K562 (cell line): ENCODE measurements at regions not wholly inside any gene's neighbourhood (a gene's known extent, or its start where the extent isn't known, plus 50 kb on each side); places are given as distances from the start of the nearest gene placed in this dataset.

ENCODE experiments used
- ATAC-seq: fragments of 200-7000 bp; cut with Tn5 transposase; 3 replicates; pipeline ENCODE4 v1.9.1; 2020; ENCODE audit warnings: moderate library complexity
- BruUV-seq: library from RNA; stranded (reverse); fragments of 400-500 nt; replicated peaks from 2 replicates; lab custom pipeline; 2021; lab: Mats Ljungman, UMichigan
- CTCF ChIA-PET: fragments of 300-600 bp; formaldehyde crosslinking; extraction: SDS; loops from one replicate; lab custom pipeline; 2021; ENCODE audit warnings: low intra/inter-chr PET ratio; lab: Yijun Ruan, JAX
- POLR2A ChIA-PET: fragments of 300-600, 350-650 bp; sonication (Branson Sonifier 250); formaldehyde crosslinking; extraction: SDS; loops from one replicate; lab custom pipeline; 2021; ENCODE audit warnings: antibody characterized with exemption, inconsistent platforms; lab: Yijun Ruan, JAX
- DNase-seq, 4 experiments: peaks; one replicate each; pipeline versions ENCODE4 v3.0.0 to v3.0.0-alpha.2; 2011 to 2018; ENCODE audit warnings: low spot score in 3 of 4, mixed read lengths in 3 of 4; ENCODE audit errors: extremely low read depth in 1 of 4
- FAIRE-seq: peaks from 2 replicates; lab custom pipeline; 2011; peaks lifted over from hg19 to GRCh38; lab: Jason Lieb, UNC
- H2AFZ ChIP-seq: 2 replicates; pipeline ENCODE4 v1.6.0; 2011; ENCODE audit warnings: low read depth, low read length, control low read depth, inconsistent platforms
- H3K27ac ChIP-seq: fragments of 200-600 bp; 3 replicates; pipeline ENCODE4 v1.8.0; 2011; ENCODE audit warnings: low read depth, mild to moderate bottlenecking, control low read depth, inconsistent platforms, low read length, moderate library complexity, mixed read lengths; ENCODE audit errors: extremely low read depth
- H3K27me3 ChIP-seq, 2 experiments: fragments of 300-600 bp in 1 of 2; 2 replicates in 1 of 2; 3 replicates in 1 of 2; pipeline versions ENCODE4 v1.6.0 to v1.8.0; 2011; ENCODE audit warnings: inconsistent platforms in 2 of 2, low read length in 2 of 2, mild to moderate bottlenecking in 1 of 2, mixed read lengths in 1 of 2, moderate library complexity in 1 of 2; ENCODE audit not compliant: control insufficient read depth in 2 of 2, insufficient read depth in 2 of 2
- H3K36me3 ChIP-seq: fragments of 300-600 bp; 3 replicates; pipeline ENCODE4 v1.8.0; 2011; ENCODE audit warnings: mild to moderate bottlenecking, low read length, inconsistent platforms; ENCODE audit not compliant: control insufficient read depth, insufficient read depth
- H3K4me1 ChIP-seq, 2 experiments: fragments of 200-600 bp in 1 of 2; replicated peaks in 1 of 2; 2 replicates in 1 of 2; 3 replicates in 1 of 2; pipeline versions ENCODE4 v1.5.1 to v1.8.0; 2011; ENCODE audit warnings: inconsistent platforms in 2 of 2, low read length in 2 of 2, mild to moderate bottlenecking in 1 of 2, mixed read lengths in 1 of 2, moderate library complexity in 1 of 2; ENCODE audit not compliant: control insufficient read depth in 2 of 2, insufficient read depth in 2 of 2
- H3K4me2 ChIP-seq: 2 replicates; pipeline ENCODE4 v1.6.1; 2011; ENCODE audit warnings: low read length, control low read depth, inconsistent platforms, mixed read lengths; ENCODE audit not compliant: insufficient read depth
- H3K4me3 ChIP-seq: fragments of 200-600 bp; sonication (generic), shearing (Covaris generic); 2 replicates; pipeline ENCODE4 v1.5.1; 2016; ENCODE audit warnings: control low read depth, inconsistent platforms
- H3K79me2 ChIP-seq: fragments of 200-600 bp; 3 replicates; pipeline ENCODE4 v1.8.0; 2011; ENCODE audit warnings: low read length, inconsistent platforms; ENCODE audit not compliant: control insufficient read depth, insufficient read depth
- H3K9ac ChIP-seq, 2 experiments: 2 replicates each; pipeline versions ENCODE4 v1.6.0 to v1.6.1; 2011; ENCODE audit warnings: low read depth in 2 of 2, low read length in 2 of 2, control low read depth in 1 of 2, inconsistent platforms in 1 of 2, mild to moderate bottlenecking in 1 of 2, mixed read lengths in 1 of 2; ENCODE audit not compliant: insufficient read depth in 1 of 2
- H3K9me1 ChIP-seq: one replicate; pipeline ENCODE4 v1.6.0; 2011; ENCODE audit warnings: inconsistent platforms, mild to moderate bottlenecking, low read length, moderate library complexity; ENCODE audit not compliant: control insufficient read depth, insufficient read depth
- H3K9me3 ChIP-seq: replicated peaks from 2 replicates; pipeline ENCODE4 v1.5.1; 2011; ENCODE audit warnings: low read depth, low read length, inconsistent platforms; ENCODE audit not compliant: control insufficient read depth, insufficient read depth
- H4K20me1 ChIP-seq: replicated peaks from 2 replicates; pipeline ENCODE4 v1.6.1; 2011; ENCODE audit warnings: low read length, inconsistent platforms, mixed read lengths; ENCODE audit not compliant: control insufficient read depth, insufficient read depth
- COPS2 ChIP-seq: fragments of 450-650 bp; conservative IDR thresholded peaks from 2 replicates; pipeline ENCODE4 v1.6.1; 2016; ENCODE audit warnings: mild to moderate bottlenecking, moderate library complexity
- DNMT1 ChIP-seq: fragments of 450-650 bp; IDR thresholded peaks from 2 replicates; pipeline ENCODE4 v1.6.1; 2016; ENCODE audit warnings: antibody characterized with exemption, mild to moderate bottlenecking
- GABPB1 ChIP-seq: sonication (generic); formaldehyde crosslinking; IDR thresholded peaks from 2 replicates; pipeline ENCODE4 v1.8.0; 2022; ENCODE audit warnings: mild to moderate bottlenecking, missing genetic modification reagents
- HMGN3 ChIP-seq: IDR thresholded peaks from 2 replicates; pipeline ENCODE4 v1.6.1; 2011; ENCODE audit warnings: borderline replicate concordance, low read depth, mild to moderate bottlenecking, mixed read lengths, low read length; ENCODE audit not compliant: insufficient read length; ENCODE audit errors: extremely low read depth
- KLF1 ChIP-seq: fragments of 450-650 bp; IDR thresholded peaks from 2 replicates; pipeline ENCODE4 v1.6.1; 2016; ENCODE audit warnings: missing genetic modification characterization, missing compliant biosample characterization
- MAZ ChIP-seq, 2 experiments: fragments of 450-650 bp in 1 of 2; sonication (generic) in 1 of 2; formaldehyde crosslinking; IDR thresholded peaks in 1 of 2; conservative IDR thresholded peaks in 1 of 2; 2 replicates each; pipeline versions ENCODE4 v1.4.0 to v1.5.0; 2020; ENCODE audit warnings: mild to moderate bottlenecking in 1 of 2, missing genetic modification reagents in 1 of 2
- RBM34 ChIP-seq: fragments of 200-400 bp; formaldehyde crosslinking; IDR thresholded peaks from 2 replicates; pipeline ENCODE4 v1.6.1; 2018; ENCODE audit warnings: low read length, borderline replicate concordance; ENCODE audit not compliant: insufficient read depth
- SRSF7 ChIP-seq: fragments of 200-400 bp; formaldehyde crosslinking; optimal IDR thresholded peaks from 2 replicates; pipeline ENCODE3; 2017; ENCODE audit warnings: mild to moderate bottlenecking, low read depth, low read length
- ZNF174 ChIP-seq: fragments of 250-450 bp; sonication (Bioruptor Pico); IDR thresholded peaks from 2 replicates; pipeline ENCODE4 v1.4.0; 2020; ENCODE audit warnings: mild to moderate bottlenecking
- ZNF589 ChIP-seq: fragments of 200-800 bp; sonication (Bioruptor generic); IDR thresholded peaks from 2 replicates; pipeline ENCODE4 v1.6.1; 2016; ENCODE audit warnings: low read depth, missing genetic modification characterization, missing compliant biosample characterization
- ZNF75A ChIP-seq: fragments of 450-650 bp; formaldehyde crosslinking; IDR thresholded peaks from 2 replicates; pipeline ENCODE4 v1.4.0; 2020; ENCODE audit warnings: mild to moderate bottlenecking
- WGBS: fragments of 100-300 bp; shearing (Covaris generic); methylation state at CpG from one replicate; pipeline ENCODE4 v1.1.6; 2016; ENCODE audit warnings: low coverage, mixed read lengths; ENCODE audit not compliant: insufficient coverage; ENCODE audit errors: missing lambda C conversion rate; 5-methylcytosine and 5-hydroxymethylcytosine counted together
- in situ Hi-C: fragments of 300-500 bp; cut with MboI; formaldehyde crosslinking; loops from 4 replicates; pipeline ENCODE4 v1.15.0; 2018; ENCODE audit warnings: inconsistent platforms, mixed read lengths
- intact Hi-C: fragments of 100-400 bp; cut with micrococcal nuclease; formaldehyde crosslinking; loops from 2 replicates; pipeline ENCODE4 v1.14.2; 2022
- TF ChIP-seq, protein P1 (sequence below): fragments of 250-450 bp; sonication (Bioruptor Pico); IDR thresholded peaks from 2 replicates; pipeline ENCODE4 v1.8.0; 2022; ENCODE audit warnings: moderate library complexity, mild to moderate bottlenecking, inconsistent platforms
- TF ChIP-seq, protein P2 (sequence below): IDR thresholded peaks from 2 replicates; pipeline ENCODE4 v1.6.1; 2014; ENCODE audit warnings: antibody characterized with exemption
- TF ChIP-seq, protein P3 (sequence below): sonication (generic); formaldehyde crosslinking; IDR thresholded peaks from 2 replicates; pipeline ENCODE4 v1.5.0; 2020; ENCODE audit warnings: missing genetic modification reagents

DNA sequence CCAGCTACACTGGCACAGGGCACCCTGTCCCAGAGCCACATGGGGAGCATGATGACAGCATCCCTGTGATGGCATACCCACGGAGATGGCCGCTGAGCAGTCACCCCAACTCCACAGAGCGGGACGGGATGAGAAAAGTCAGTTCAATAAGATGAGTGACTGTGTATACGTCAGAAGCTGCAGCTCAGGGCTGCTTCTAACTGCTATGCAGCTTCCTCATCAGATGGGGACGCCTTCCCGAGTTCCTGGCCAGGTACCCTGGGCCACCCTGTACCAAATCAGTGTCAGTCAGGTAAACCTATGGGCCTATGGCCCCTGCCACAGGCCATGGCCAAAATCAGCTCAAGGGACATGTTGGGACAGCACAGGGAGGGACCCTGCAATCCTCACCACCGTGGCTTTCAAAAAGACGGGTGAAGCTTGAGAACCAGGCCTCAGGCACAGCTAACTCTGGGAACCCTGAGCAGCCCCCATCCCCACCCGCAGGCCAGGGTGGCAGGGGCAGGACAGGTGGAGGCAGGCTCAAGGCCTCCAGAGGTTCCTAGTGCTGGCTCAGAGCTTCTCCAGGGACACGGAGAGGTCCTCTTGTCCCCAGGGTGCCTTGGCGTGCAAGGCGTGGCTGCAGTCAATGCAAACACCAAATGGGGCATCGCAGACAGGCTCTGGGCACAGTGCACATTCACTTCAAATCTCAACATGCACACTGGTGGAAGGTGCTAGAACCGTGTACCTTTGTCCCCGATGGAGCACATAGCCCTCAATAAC, 122.4 kb downstream of the TUBA3C start:
- H3K79me2 ChIP-seq, result no peaks in the 10 kb centered on the region
- TF ChIP-seq COPS2 (no peak), ZNF174 (CRISPR knock-in tag) (no peak)
- H3K9ac ChIP-seq, result no peak overlapping the region
- WGBS, result 8% methylated on average over 11 of the region's 16 CpGs
- H3K4me1 ChIP-seq, result no peaks in the 10 kb centered on the region
- H3K9me1 ChIP-seq, result no peaks in the 10 kb centered on the region
- ATAC-seq, result no peak
- CTCF ChIA-PET, result no interaction called here
- no peak for DNase-seq
- no peak overlapping the region for H2AFZ ChIP-seq
- H4K20me1 ChIP-seq, result no peaks in the 10 kb centered on the region
- H3K36me3 ChIP-seq, result no peaks in the 10 kb centered on the region
- intact Hi-C loops (no loop called here), in situ Hi-C loops (no loop called here)
- BruUV-seq, result no TSS peak
- H3K4me2 ChIP-seq, result no peak overlapping the region
- H3K27ac ChIP-seq, result no peak overlapping the region
- POLR2A ChIA-PET, result no interaction called here
- H3K4me3 ChIP-seq, result no peak overlapping the region
- H3K27me3 ChIP-seq, result no peaks in the 10 kb centered on the region; a peak in 2 of 5 replicates
- H3K9me3 ChIP-seq, result no peaks in the 10 kb centered on the region
- FAIRE-seq, result no peak

DNA sequence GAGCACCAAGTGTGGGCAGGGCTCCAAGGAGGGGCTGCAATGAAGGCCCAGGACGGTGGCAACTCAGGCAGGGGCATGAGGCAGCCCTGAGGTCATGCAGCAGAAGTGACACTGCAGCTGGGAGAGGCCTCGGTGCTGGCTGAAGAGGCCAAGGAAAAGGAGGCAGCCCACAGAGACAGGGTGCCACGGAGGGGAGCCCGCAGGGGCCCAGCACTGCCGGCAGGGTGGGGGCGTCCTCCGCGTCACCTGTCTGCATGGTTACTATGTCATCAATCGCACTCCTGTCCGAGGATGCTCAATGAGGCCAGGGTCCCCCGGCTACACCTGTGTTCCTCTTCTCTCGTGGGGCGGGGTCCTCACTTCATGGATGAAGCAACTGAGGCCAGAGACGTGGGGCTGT, 123.1 kb downstream of the TUBA3C start:
- Histone ChIP-seq H3K4me1 (no peaks in the 10 kb centered on the region), H3K27me3 (no peaks in the 10 kb centered on the region; a peak in 2 of 5 replicates), H3K79me2 (no peaks in the 10 kb centered on the region), H3K9me3 (no peaks in the 10 kb centered on the region), H3K4me2 (no peak overlapping the region), H3K4me3 (no peak overlapping the region), H3K36me3 (no peaks in the 10 kb centered on the region), H2AFZ (no peak overlapping the region), H3K9me1 (no peaks in the 10 kb centered on the region), H3K9ac (no peak overlapping the region; a peak in 1 of 4 replicates), H4K20me1 (no peaks in the 10 kb centered on the region), H3K27ac (no peak overlapping the region)
- intact Hi-C loops (no loop called here), in situ Hi-C loops (no loop called here)
- ChIA-PET CTCF (no interaction called here), POLR2A (no interaction called here)
- TF ChIP-seq MAZ (CRISPR knock-in tag; conservative IDR thresholded peaks at IDR 0.05 in 1 of 2, IDR thresholded peaks at IDR 0.05 in 1 of 2) (no peak), ZNF75A (no peak), DNMT1 (no peak), KLF1 (tag) (no peak), ZNF589 (no peak), SRSF7 (no peak), GABPB1 (CRISPR knock-in tag) (no peak), HMGN3 (no peak), RBM34 (no peak)
- TF ChIP-seq, protein P1, sequence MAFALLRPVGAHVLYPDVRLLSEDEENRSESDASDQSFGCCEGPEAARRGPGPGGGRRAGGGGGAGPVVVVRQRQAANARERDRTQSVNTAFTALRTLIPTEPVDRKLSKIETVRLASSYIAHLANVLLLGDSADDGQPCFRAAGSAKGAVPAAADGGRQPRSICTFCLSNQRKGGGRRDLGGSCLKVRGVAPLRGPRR, result no peak
- TF ChIP-seq, protein P2, sequence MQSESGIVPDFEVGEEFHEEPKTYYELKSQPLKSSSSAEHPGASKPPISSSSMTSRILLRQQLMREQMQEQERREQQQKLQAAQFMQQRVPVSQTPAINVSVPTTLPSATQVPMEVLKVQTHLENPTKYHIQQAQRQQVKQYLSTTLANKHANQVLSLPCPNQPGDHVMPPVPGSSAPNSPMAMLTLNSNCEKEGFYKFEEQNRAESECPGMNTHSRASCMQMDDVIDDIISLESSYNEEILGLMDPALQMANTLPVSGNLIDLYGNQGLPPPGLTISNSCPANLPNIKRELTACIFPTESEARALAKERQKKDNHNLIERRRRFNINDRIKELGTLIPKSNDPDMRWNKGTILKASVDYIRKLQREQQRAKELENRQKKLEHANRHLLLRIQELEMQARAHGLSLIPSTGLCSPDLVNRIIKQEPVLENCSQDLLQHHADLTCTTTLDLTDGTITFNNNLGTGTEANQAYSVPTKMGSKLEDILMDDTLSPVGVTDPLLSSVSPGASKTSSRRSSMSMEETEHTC, result no peak
- TF ChIP-seq, protein P3, sequence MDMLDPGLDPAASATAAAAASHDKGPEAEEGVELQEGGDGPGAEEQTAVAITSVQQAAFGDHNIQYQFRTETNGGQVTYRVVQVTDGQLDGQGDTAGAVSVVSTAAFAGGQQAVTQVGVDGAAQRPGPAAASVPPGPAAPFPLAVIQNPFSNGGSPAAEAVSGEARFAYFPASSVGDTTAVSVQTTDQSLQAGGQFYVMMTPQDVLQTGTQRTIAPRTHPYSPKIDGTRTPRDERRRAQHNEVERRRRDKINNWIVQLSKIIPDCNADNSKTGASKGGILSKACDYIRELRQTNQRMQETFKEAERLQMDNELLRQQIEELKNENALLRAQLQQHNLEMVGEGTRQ, result no peak
- no TSS peak for BruUV-seq
- ATAC-seq (no peak), DNase-seq (no peak), FAIRE-seq (no peak)
- WGBS, result 3% methylated on average over 13 of the region's 14 CpGs
